ENCODE measurements at regions not wholly inside any gene's neighbourhood (a gene's known extent, or its start where the extent isn't known, plus 50 kb on each side); places are given as distances from the start of the nearest gene placed in this dataset.
A peak's percentile ranks its signal among the peaks of the same experiment; 100 is the strongest.

DNA sequence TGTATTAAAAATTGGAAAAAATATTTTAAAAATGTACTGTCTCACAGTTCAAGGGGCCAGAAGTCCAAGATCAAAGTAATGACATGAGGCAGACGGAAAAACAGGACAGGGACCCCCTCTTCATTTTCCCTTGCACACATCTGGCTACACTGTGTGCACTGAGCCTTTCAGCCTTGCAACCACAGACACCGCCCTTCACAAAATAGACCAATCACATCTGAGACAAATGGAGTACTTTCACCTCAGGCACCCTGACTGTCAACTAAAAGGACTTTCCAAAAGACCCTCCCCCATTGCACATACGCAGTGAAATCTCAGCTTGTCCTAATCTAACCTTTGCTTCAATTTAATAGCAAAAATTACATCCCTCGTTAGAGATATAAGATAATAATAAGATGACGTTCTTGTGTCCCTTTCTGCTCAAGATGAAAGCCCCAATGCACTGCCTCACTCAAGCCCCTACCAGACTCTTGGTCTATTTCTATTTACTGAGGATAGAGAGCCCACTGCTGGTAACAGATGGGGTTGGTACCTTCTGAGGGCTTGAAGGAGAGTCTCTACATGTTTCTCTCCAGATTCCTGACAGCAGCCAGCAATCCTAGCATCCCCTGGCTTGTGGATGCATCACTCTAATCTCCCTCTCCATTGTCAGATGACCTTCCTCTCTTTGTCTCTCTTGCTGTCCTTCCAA, 514.8 kb upstream of the ADAMTS16 start:
- no peak for DNase-seq

DNA sequence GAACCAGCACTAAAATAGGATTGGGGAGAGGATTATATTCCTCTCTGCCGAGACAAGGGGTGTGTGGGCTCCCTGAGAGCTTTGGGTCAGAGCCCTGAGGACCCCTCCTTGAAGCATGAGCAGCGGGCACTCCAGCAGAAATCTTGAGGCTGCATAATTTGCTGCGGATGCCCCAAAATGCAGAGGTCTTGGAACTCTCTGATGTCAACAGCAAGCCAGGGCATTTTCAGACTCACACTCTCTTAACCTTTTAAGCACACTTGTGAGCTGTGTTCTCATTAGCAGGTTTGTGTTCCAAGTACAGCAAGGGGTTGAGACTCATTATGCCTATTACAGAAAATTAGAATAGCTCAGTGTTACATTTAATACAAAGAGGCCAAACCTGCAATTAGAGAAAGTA, 513.0 kb upstream of the ADAMTS16 start:
- DNase-seq, result no peak

DNA sequence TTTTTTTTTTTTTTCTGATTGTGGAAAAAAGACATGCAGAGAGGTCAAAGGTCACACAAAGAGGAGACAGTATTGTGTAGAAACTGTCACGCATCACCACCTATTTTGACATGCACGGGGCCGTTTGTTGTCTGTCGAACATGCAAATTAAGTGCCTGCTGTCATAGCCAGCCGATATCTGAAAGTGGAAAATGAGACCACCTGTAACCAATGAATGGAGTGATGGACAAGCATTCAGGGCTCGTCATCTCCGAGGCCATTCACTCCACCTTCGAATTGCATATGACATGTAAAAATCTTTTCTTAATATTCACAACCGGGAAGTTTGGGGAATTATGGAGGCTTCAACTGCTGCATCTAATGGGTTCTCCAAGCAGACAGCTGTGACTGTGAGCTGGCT, 512.2 kb upstream of the ADAMTS16 start:
- DNase-seq, result no peak

DNA sequence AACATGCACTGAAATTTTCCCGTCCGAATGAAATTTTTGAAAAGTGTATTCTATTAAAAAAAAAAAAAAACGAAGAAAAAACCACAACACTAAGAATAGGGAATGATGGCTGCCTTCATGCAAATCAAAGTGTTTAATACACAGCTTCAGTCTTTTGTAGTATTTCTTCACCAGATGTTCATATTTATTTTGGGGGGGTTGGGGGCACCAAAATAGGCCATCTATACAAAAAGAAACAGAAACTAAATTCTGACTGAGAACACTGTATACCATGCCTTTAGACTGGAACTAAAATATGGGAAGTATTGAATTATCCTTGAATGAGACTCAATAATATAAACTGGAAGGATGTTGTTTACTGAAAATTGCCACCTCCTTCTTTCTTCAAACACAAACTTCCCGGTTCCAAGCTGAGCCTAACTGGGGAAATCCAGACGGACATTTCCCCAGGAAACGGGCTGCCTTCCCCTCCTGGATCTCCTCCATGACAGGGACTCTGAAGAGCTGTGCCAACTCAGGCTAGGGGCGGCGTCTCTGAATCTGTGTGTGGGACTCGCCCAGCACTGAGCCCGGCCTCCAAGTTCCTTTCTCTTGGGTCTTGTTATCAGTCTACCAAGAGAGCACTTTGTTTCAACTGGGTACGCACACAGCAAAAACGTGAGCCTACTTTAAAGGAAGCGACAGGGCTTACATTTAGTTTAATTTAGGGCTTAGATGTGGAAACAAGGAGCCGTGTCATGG, 511.3 kb upstream of the ADAMTS16 start:
- DNase-seq, result no peak

DNA sequence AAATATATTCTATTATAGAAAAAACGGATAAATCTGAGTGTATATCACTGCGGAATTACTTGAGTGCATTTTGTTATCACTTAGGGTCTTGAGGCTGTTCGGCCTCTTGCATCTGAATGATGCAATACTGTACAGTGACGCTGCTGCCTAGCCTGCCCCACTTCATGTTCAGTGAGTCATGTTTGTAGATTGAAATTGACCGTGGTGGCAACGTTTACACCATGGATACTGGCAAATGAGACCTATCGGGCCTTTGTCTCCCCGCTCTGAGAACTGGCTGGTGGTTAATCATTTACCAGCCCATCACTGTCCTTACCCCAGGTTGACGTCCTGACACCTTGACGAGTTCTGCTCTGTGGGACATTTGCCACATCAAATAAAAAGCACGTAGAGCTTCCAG, 510.1 kb upstream of the ADAMTS16 start:
- no peak for DNase-seq

DNA sequence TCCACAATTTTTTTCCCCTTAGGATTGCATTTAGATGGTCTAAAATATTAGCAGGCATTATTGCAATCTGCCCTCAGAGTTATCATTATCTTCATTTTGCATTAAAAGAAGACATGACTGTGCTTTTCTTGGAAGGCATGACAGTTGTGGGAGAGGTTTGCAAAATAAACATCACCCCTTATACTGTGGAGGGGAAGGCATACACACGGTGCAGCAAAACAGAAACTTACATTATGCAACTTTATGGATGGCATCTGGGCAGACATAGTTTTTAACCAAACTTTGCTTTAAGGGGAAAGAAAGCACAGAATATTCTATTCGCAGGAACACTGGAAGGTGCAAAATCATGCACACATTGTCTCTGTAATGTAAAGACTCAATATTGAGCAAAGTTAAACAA, 505.8 kb upstream of the ADAMTS16 start:
- no peak for DNase-seq

DNA sequence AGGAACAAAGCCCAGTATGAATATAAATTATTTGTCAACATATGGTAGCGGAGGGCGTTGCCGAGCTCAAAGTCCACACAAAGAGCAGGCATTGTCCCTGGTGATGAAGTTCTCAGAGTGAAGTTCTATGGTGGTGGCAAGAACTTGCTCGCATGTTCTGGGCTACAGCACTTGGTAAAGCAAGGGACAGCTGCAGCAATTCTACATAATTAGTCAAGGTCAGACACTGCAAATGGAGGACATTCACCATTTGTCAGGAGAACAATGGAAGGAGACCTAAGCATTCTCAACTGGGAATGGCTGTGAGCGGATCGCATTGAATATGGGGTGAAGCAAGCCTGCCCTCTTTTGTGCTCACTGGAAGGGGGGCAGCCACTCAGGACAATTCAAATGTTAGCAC, 503.8 kb upstream of the ADAMTS16 start:
- DNase-seq, result no peak

DNA sequence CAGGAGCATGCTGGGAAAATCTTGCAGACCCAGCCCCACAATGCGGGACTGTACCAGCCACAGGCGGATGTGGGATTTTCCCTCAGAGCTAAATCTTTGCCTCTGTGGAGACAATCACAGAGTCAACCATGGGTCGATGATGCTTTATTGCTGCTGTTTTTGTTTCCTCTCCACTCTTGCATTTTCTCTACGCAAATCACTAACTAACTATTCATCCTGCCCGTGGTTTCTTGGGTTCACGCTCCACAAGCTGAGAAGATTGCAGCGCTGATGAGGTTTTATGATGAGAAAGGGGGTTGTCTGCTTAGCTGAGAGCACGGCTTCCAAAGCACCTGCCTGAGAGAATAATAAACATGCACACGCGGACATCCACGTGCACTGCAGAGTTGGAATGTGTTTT, 500.2 kb upstream of the ADAMTS16 start:
- DNase-seq, result no peak

DNA sequence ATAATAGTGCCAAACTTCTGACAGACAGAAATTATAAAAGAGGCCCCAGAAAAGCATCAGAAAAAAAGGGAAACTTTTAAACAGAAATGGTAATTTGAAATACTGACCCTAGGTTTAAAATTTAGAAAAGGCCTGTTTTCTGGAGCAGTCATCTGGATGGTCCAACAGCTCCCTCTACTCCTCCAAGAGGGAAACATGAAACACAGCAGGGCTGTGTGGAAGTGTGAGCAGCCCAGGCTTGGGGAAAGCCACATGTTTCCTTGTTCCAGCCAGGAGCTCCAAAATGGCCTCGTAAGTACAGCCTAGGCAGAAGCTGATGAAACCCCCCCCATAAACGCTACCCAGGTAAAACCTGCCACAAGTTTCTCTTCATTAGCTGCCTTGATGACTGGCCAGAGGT, 499.3 kb upstream of the ADAMTS16 start:
- DNase-seq, result peak in 1 of 56 donors; percentile 11

DNA sequence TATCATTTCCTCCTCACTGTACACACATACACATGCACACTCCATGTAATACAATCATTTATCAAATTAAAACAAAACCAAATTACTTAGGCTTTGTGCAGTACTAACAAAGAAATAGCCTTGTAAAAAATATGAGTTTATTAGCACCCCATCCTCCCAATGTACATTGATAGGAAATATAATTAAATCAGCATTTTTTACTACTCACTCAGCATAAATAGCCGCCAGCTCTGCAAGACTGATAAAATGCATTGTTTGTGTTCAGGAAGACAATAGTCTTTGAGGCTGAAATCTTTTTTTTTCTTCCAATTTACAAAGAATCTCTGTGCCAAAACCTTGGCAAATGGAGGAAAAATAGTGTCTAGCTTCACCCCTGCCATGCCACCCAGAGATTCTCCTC, 497.6 kb upstream of the ADAMTS16 start:
- no peak for DNase-seq

DNA sequence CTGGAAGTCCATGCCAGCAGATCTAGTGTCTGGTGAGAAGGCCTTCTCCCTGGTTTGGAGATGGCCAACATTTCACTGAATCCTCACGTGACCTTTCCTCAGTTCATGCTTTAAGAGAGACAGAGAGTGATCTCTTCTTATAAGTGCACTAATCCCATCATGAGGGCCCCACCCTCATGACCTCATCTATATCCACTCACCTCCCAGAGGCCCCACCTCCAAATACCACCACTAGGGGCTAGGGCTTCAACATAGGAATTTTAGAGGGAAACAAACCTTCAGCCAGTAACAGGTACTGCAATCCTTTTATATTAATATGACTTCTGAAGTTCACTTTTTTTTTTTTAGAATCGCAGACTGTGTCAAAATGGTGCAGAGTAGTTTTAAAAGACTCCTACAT, 496.9 kb upstream of the ADAMTS16 start:
- no peak for DNase-seq

DNA sequence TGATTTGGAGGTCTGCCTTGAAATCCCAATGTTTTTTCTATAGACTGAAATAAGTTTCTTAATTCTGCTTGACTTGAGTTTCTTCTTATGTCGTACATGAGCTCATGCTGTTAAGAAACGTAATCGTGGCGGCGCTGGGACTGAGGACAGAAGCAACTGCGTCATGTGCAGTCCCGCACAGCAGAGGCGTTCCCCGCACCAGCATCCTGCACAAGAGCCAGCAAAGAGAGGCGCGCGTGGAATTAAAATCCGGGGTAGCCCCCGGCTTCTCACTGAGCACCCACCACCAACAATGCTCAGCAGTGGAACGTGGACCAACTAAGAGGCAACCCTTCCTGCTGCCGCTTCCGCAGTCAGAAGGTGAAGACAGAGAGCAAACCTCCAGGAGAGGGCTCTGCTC, 496.2 kb upstream of the ADAMTS16 start:
- no peak for DNase-seq

DNA sequence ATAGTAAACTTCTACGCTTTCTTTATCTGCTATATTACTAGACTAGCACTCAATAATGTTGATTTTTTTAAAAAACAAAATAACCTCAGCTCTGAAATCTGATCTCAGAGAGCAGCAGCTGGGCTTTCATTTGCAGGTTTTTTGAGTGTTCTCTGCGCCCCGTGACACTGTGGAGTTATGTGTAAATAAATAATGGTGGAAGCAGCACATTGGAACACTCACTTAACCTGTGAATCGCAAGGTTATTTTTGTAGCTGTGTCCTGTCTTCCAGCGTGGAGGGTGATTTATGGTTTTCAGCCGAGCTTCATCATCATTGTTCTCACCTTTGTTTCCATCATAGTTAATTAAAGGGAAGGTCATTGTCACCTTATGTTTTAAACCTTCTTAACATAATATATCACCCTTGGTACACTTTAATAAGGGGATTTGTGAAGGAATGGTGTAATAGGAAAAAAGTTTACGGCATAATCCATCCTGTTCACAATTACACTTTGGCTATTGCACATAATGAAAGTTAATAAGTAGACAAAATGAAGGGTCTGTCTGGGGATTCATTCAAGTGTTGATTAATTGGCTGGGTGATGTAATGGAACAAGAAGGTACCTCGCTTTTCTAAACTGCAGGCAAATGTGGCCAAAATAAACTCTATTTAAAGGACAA, 493.3 kb upstream of the ADAMTS16 start:
- no peak for DNase-seq

DNA sequence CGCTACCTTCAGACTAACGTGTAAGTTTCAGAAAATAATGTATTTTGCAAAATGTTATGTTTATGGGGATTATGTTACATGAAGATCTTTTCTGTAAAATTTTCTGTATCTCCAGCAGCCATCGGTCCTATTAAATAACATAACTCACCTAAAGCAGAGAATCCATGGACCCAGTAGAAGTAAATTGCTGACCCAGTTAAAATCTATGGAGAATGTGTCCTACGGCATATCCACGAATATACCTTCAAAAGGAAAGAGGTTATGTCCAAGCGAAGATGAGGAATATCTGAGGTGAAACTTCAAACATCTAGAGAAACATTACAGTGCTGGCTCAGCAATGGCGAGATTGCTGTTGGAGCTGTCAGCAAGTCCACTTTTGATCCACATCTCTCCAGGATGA, 492.2 kb upstream of the ADAMTS16 start:
- no peak for DNase-seq

DNA sequence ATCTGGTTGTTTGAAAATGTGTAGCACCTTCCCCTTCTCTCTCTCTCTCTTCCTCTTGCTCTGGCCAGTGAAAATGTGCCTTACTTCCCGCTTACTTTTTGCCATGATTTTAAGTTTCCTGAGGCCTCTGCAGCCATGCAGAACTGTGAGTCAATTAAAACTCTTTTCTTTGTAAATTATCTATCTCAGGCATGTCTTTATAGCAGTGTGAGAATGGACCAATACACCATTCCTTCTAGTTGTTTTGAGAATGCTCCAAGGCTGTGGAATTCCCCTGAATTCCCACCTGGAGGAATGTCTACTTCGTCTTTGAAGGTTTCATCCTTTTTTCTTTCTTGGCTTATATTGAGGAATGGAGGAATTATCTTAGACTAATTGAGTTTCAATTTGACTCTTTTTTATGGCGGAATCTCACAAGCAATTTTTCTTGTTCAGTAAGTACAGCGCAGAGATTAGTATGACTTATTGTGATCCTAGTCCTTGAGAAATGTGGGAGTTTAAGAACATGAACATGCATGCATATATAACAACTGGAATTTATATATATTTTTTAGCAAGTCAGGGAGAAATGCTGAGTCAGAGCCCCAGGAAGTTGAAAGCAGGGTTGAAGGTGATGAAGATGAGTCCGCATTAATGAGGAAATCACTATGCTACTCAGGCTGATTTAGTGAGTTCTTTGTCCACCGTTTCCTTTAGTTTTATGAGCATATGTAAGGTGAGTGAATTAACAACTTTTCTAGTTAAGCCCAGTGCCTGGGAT, 488.1 kb upstream of the ADAMTS16 start:
- DNase-seq, result no peak

DNA sequence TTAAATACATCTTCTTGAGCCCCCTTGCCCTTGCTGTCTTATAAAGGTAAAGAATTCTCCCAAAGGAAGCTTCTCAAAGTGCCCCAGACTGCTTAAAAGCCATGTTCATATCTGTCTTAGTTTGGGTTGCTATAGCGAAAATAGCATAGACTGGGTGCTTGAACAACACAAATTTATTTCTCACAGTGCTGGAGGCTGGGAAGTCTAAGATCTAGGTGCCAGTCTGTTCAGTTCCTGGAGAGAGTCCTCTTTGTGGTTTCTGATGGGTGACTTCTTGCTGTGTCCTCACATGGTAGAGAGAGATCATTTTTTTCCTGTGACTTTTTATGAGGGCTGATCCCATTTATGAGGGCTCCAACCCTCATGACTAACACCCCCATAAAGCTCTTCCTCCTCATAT, 486.7 kb upstream of the ADAMTS16 start:
- no peak for DNase-seq

DNA sequence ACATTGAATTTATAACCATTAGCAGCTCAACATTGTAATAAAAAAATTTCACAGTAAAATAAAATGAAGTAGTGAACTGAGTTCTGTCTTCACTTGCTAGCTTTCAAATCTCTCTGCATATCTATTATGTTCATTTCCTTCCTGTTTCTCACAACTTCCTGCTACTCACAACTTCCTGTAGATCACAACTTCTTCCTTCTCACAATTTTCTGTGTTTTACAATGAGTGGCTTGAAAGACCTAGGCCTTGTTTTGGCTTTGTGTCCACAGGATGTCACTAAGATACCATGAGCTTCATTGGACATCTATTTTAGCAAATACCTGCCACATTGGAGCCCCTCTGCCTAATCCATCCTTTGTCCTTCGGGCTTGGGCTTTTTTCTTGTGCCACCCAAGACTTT, 480.3 kb upstream of the ADAMTS16 start:
- DNase-seq, result no peak

DNA sequence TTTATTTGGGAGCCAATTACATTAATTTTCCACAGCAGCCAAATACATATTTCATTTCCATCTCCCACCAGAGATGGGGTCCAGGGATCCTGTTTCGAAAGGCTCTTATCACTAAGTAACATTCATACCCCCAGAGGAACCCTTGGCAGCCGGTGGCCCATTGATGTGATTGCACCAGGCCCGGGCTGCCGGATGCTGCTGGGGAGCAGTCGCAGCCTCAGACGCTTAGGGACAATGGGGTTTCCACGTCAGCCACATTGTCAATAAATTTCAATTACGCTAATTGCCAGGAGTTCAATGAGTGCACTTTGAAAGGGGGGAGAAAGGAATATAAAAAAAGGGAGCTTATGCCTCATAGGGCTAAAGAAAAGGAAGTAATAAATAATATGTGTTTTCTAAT, 478.8 kb upstream of the ADAMTS16 start:
- no peak for DNase-seq

DNA sequence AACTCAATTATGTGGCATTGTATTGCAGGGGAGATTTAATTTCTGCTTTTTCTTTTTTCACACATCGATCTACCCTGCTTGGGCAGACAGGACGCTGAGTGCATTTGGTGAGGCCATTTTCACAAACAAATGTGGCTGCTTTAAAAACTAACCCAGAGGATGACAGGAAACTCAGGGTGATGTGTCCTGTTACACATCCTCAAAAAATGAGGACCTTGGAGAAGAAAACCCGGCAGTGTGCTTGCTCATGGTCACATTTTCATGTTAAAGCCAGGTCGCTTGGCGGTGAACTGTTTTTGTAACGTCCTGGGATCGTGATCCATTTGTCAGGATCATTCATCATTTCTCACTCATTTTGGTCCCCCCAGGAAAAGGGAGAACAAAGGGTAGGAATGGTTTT, 478.3 kb upstream of the ADAMTS16 start:
- DNase-seq, result no peak

DNA sequence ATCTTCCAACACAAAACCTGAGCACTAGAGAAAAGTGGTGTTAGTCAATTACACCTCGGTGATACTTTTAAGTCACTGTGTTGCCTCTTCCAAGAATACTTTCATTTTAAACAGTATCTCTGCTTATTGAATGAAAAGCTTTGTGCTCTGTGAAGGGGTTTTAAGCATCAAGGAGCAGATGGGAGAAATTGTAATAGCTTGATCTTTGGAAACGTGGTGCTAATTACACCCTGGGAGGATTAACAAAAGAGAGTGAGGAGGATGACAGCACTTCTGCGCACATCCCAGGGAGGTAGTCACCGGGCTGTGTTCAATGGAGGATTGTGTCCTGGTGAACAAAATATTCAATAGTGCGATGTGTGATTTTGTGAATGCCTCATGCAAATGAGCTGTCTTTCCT, 477.4 kb upstream of the ADAMTS16 start:
- DNase-seq, result no peak

DNA sequence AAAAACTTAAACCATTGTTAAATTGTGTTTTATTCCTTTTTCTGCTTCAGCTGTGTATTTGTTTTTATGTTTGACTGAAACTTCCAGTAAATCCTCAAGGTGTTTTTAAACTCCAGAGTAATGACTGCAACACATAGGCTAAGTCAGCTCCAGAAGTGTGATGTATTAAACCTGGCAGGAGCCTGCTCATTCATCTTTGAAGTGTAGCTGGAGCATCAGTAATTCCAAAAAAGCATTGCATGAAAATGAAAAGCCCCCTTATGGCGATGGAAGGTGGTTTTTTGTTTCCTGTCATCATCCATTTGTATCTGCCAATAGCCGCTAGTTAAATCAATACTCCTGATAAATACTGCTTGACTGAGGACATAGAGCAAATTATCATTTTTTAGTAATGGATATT, 474.2 kb upstream of the ADAMTS16 start:
- DNase-seq, result no peak

DNA sequence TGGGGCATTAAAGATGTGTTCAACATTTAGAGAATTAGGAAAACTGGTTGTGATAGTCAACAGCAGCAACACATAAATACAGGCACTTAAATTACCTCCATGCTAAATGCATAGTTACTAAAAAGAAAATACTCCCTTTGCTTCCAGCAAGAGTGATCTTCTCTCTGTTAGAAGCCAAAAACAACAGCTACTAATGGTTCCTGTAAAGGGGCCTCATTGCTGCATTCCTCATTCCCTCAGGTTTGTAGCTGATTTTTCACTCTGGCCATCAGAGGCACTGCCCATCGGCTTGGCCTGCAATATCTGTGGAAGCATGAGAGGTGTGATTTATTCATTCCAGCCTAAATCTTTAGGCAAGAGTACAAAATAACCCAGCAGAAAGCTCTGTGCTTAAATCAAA, 466.0 kb upstream of the ADAMTS16 start:
- no peak for DNase-seq
